Activated CD4-positive, alpha-beta memory T cell treated with anti-CD3 and anti-CD28 coated beads for 36 hours (primary cell): ENCODE measurements at regions not wholly inside any gene's neighbourhood (a gene's known extent, or its start where the extent isn't known, plus 50 kb on each side); places are given as distances from the start of the nearest gene placed in this dataset.

Source experiments
- CTCF ChIA-PET: fragments of 350-600 bp; sonication (Branson Sonifier 250); formaldehyde crosslinking; loops from one replicate; lab custom pipeline; 2021; ENCODE audit warnings: antibody characterized with exemption, inconsistent platforms; lab: Charles Lee
- POLR2A ChIA-PET: fragments of 350-600 bp; sonication (Branson Sonifier 250); formaldehyde crosslinking; loops from one replicate; lab custom pipeline; 2021; ENCODE audit warnings: antibody characterized with exemption; lab: Charles Lee
- DNase-seq: peaks from one replicate; pipeline ENCODE4 v3.0.0-alpha.2; 2020
- H3K27ac Mint-ChIP-seq: one replicate; pipeline ENCODE4 v1.8.0; 2021; ENCODE audit warnings: mixed read lengths
- H3K27me3 Mint-ChIP-seq: one replicate; pipeline ENCODE4 v1.8.0; 2021; ENCODE audit warnings: mixed read lengths
- H3K36me3 Mint-ChIP-seq: one replicate; pipeline ENCODE4 v1.8.0; 2021; ENCODE audit warnings: mixed read lengths
- H3K4me1 Mint-ChIP-seq: one replicate; pipeline ENCODE4 v1.8.0; 2021; ENCODE audit warnings: low read depth, mixed read lengths
- H3K4me3 Mint-ChIP-seq: one replicate; pipeline ENCODE4 v1.8.0; 2021; ENCODE audit warnings: mild to moderate bottlenecking, mixed read lengths
- H3K9me3 Mint-ChIP-seq: one replicate; pipeline ENCODE4 v1.8.0; 2021; ENCODE audit warnings: mixed read lengths
- intact Hi-C: fragments of 100-400 bp; cut with micrococcal nuclease; formaldehyde crosslinking; loops from one replicate; pipeline ENCODE4 v1.15.1; 2023

DNA sequence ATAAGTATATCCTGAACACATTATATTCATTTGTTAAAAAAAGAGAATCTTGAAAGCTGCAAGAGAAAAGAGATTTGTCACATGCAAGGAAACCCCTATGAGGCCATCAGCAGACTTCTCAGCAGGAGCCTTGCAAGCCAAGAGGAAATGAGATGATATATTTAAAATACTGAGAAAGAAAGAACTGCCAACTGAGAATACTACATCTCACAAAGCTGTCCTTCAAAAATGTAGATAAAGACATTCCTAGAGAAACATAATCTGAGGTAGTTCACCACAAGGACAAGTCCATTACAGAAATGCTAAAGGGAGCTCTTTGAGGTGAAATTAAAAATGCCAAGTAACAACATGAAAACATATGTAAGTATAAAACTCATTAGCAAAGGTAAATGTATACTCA lies 224.4 kb upstream of the MBL2 start:
- Mint-ChIP-seq H3K4me3 (no peak overlapping the region), H3K9me3 (peaks cover 16% of the 10 kb centered on the region), H3K27ac (no peak overlapping the region), H3K36me3 (no peaks in the 10 kb centered on the region), H3K4me1 (no peaks in the 10 kb centered on the region), H3K27me3 (no peaks in the 10 kb centered on the region)
- POLR2A ChIA-PET = interaction anchor here (0.6 kb wide), 1 partner anchor 167 kb away, joined by 4 read pairs; no protein-coding TSS in a partner anchor
- CTCF ChIA-PET = no interaction called here
- DNase-seq = no peak
- intact Hi-C loops = no loop called here

DNA sequence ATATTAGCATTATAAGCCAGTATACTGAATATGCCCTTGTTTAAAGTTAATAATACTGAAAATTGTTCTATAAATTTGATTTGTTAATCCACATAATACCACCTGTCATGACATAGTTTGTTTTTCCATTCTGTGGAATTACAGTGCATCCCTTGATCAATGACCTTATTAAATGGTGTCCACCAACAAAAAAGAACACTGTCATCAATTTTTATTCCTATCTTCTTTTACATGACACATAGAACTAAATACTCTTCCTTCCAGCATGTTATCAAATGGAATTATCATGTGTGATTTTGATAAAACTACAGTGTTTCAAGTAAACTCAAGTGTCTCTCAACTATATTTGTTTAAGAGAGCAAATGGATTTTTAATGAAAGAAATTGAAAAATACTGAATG lies 221.8 kb upstream of the MBL2 start:
- peaks cover 16% of the 10 kb centered on the region for H3K9me3 Mint-ChIP-seq
- H3K27me3 Mint-ChIP-seq = no peaks in the 10 kb centered on the region
- no peaks in the 10 kb centered on the region for H3K36me3 Mint-ChIP-seq
- DNase-seq = no peak
- no peak overlapping the region for H3K27ac Mint-ChIP-seq
- intact Hi-C loops = no loop called here
- no peak overlapping the region for H3K4me3 Mint-ChIP-seq
- ChIA-PET CTCF (no interaction called here), POLR2A (no interaction called here)
- no peaks in the 10 kb centered on the region for H3K4me1 Mint-ChIP-seq

DNA sequence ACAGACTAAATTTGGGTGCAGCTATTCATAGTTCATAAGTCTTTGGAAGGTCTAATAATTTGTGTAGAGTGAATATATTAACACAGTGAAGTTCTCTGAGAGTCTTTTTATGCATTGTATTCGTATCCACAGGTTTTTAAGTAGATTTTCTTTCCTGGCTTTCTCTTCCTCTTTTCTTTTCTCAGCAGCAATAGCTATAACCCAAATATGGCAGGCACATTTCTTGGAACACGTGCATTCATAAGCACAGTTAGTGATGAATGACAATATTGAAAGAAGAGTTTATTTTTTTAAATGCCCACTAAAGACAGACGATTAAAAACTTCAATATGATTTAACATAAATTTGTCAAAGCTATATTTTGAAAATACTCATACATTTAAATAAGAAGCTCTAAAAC lies 220.5 kb upstream of the MBL2 start:
- no peaks in the 10 kb centered on the region for H3K4me1 Mint-ChIP-seq
- H3K9me3 Mint-ChIP-seq = peaks cover 22% of the 10 kb centered on the region
- DNase-seq = no peak
- H3K4me3 Mint-ChIP-seq = no peak overlapping the region
- no peak overlapping the region for H3K27ac Mint-ChIP-seq
- ChIA-PET CTCF (no interaction called here), POLR2A (no interaction called here)
- H3K27me3 Mint-ChIP-seq = no peaks in the 10 kb centered on the region
- intact Hi-C loops = no loop called here
- no peaks in the 10 kb centered on the region for H3K36me3 Mint-ChIP-seq

DNA sequence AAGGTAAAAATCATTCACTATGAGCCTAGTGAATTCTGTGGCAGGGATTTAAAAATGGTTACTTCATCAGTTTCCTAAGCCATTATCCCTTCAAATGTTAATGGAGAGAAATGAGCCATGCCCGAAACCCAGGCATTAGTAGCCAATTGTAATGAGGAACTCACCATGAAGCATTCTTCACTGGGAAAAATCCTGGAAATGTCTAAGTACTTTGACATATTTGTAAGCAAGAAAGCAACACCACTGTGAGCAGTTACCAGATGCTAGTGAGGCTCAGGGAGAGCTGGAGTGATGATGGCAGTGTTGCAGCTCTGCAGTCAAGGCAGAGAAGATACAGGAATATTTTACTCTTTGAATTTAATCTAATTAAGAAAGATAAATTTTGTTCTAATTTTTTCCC lies 220.0 kb upstream of the MBL2 start:
- peaks cover 22% of the 10 kb centered on the region for H3K9me3 Mint-ChIP-seq
- intact Hi-C loops = no loop called here
- H3K36me3 Mint-ChIP-seq = no peaks in the 10 kb centered on the region
- POLR2A ChIA-PET = no interaction called here
- H3K27me3 Mint-ChIP-seq = no peaks in the 10 kb centered on the region
- CTCF ChIA-PET = no interaction called here
- no peak overlapping the region for H3K27ac Mint-ChIP-seq
- DNase-seq = no peak
- no peaks in the 10 kb centered on the region for H3K4me1 Mint-ChIP-seq
- no peak overlapping the region for H3K4me3 Mint-ChIP-seq

DNA sequence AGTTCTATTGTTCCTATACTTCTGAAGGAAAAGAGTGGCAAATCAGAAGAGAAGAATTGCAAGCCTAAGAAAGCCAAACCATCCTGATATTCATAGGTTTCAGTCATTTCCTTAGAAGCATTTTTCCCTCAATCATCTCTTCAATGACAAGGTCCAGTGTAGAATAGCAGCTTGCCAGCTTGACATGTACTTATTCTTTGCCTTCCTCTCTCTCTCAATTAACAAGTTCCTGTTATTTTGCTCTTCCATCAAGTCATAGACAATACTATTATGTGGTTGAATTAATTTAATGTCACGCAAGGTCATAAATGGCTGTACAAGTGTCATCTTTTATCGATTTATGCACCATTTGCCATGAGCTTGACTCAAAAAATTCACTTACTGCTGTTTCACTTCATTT lies 216.3 kb upstream of the MBL2 start:
- H3K4me3 Mint-ChIP-seq = no peak overlapping the region
- ChIA-PET POLR2A (no interaction called here), CTCF (no interaction called here)
- H3K27me3 Mint-ChIP-seq = no peaks in the 10 kb centered on the region
- intact Hi-C loops = no loop called here
- no peak for DNase-seq
- no peaks in the 10 kb centered on the region for H3K4me1 Mint-ChIP-seq
- H3K9me3 Mint-ChIP-seq = peaks cover 18% of the 10 kb centered on the region
- H3K36me3 Mint-ChIP-seq = no peaks in the 10 kb centered on the region
- H3K27ac Mint-ChIP-seq = no peak overlapping the region

DNA sequence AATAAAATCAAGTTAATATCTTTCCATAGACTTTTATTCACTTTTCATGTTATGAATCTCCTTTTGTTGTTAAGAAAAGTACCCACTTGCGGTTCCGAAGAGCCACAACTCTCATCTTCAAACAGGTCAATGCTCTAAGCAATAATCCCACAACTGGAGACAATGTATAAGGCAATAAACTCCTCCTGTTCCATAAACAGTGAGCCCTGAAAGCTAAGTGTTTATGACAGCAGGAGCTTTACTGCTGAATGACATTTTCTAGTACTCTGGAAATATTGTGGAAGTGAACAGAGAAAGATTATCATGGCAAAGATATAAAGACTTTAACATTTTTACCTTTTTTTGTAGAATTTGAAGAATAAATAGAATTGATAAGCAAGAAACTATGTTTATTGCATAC lies 213.5 kb upstream of the MBL2 start:
- no peak overlapping the region for H3K4me3 Mint-ChIP-seq
- ChIA-PET CTCF (no interaction called here), POLR2A (no interaction called here)
- H3K27ac Mint-ChIP-seq = no peak overlapping the region
- no peak for DNase-seq
- H3K9me3 Mint-ChIP-seq = peaks cover 13% of the 10 kb centered on the region
- no peaks in the 10 kb centered on the region for H3K4me1 Mint-ChIP-seq
- no peaks in the 10 kb centered on the region for H3K27me3 Mint-ChIP-seq
- no peaks in the 10 kb centered on the region for H3K36me3 Mint-ChIP-seq
- intact Hi-C loops = no loop called here

DNA sequence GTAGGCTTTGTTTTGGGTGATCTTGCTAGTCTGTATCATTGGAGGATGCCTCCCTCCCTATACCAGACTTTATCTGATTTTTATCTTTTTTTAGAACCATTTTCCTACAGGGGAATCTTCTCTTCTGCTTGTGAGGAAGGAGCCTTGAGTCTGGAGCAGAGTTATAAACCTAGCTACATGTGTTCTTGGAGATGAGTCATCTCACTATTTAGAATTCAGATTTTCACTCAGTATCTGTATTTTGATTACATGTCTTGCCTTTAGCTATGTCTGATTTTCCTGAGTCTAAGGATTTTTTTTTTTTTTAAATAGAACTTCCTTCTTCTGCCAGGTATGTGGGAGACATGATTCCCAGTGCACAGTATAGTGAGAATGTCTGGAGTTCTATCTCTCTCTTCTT lies 211.6 kb upstream of the MBL2 start:
- intact Hi-C loops = no loop called here
- ChIA-PET POLR2A (no interaction called here), CTCF (interaction anchor here (0.7 kb wide), 2 partner anchors 390 to 443 kb away, joined by 3 read pairs; no protein-coding TSS in a partner anchor)
- Mint-ChIP-seq H3K4me1 (no peaks in the 10 kb centered on the region), H3K27ac (no peak overlapping the region), H3K9me3 (peaks cover 16% of the 10 kb centered on the region), H3K27me3 (no peaks in the 10 kb centered on the region), H3K4me3 (no peak overlapping the region), H3K36me3 (no peaks in the 10 kb centered on the region)
- no peak for DNase-seq

DNA sequence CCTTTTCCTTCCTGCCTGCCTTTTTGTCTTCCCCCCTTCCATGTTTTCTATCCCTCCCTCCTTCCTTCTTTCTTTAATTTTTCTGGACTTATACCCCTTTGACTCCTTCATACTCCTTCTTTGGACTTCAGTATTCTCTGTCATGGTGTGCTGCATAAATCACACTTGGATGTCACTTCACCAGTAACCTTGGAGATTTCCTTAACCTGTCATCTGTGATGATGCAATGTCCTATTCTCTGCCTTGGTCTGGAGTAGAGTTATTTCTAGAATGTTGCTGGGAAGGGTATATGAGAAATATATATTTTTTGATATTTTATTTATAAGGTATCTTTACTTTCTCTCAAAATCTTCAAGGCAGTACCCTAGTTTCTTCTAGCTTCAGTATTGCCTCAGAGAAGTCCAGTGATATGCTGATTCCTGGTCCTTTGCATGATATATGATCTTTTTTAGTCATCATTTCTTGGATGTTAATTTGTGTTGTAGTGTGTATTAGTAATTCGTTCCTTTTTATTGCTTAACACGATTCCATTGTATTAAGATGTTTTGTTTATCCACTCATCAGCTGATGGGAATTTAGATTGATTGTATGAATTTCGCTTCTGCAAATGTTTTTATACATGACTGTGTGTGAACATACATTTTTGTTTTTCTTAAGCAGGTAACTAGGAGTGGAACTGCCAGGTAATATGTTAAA lies 206.9 kb upstream of the MBL2 start:
- intact Hi-C loops = no loop called here
- Mint-ChIP-seq H3K36me3 (no peaks in the 10 kb centered on the region), H3K4me3 (no peak overlapping the region), H3K27me3 (no peaks in the 10 kb centered on the region), H3K9me3 (peaks cover 10% of the 10 kb centered on the region), H3K27ac (no peak overlapping the region), H3K4me1 (no peaks in the 10 kb centered on the region)
- CTCF ChIA-PET = no interaction called here
- no peak for DNase-seq
- POLR2A ChIA-PET = no interaction called here

DNA sequence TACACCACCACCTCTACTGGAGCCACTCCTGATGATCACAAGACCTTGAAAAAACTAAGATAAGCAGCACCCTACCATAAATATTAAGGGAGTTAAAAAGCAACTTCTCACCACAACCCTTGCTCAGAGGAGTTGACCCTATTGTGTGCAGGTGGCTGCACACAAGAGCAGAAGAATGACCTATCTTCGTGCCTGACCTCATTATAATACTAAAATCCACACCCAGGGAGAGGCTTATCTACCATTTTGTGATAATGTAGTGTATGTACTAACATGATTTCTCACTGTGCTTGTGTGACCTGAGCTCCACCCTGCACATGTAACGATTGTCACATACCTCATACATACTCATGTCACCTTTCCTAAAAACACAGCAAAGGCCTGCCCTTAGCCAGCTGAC lies 205.0 kb upstream of the MBL2 start:
- Mint-ChIP-seq H3K27ac (no peak overlapping the region), H3K4me1 (no peaks in the 10 kb centered on the region), H3K27me3 (no peaks in the 10 kb centered on the region), H3K4me3 (no peak overlapping the region), H3K36me3 (no peaks in the 10 kb centered on the region), H3K9me3 (peaks cover 6% of the 10 kb centered on the region)
- intact Hi-C loops = no loop called here
- no peak for DNase-seq
- ChIA-PET POLR2A (no interaction called here), CTCF (no interaction called here)

DNA sequence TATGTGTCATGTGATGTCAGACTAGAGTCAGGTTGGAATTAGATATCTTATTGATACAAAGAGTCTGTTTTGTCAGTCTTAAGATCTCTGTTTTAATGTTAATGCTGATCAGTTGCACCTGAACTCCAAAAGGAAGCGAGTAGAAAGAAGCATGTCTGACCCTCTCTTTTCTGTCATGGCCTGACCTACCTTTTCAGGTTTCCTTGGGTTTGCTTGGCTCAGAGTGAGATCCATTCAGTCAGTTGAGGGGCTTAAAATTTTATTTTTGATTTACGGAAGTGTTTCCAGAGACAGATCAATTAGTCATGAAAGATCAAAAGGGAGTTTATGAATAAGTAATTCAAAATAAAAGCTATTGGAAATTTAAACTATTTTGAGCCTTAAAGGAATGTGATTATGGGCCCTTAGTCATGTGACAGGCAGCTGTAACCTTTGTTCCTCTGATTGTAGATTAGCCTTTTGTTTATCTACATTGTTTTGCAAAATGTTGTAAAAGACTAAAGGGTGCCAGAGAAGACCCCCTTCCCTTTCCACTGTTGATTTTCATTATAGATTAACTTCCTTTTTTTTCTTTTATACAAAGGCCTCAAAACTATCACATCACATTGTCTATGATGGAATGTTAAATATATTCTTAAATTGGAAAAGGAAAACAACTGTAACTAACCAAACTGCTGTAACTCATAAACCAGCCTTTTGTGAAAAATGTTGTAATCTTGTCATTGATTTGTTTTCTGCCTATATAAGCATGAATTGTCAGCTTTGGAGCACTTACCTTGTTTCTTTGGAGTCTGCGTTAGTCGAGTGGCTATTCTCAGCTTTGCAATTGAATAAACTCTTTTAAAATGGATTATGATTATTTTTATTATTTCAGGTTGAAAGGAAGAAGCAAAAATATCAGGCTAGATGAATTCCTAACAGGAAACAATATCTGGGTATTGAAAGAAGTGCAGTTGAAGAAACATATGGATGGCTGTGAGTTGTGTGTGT lies 195.5 kb upstream of the MBL2 start:
- intact Hi-C loops = no loop called here
- H3K9me3 Mint-ChIP-seq = peaks cover 8% of the 10 kb centered on the region
- H3K27me3 Mint-ChIP-seq = no peaks in the 10 kb centered on the region
- H3K4me1 Mint-ChIP-seq = no peaks in the 10 kb centered on the region
- H3K27ac Mint-ChIP-seq = no peak overlapping the region
- POLR2A ChIA-PET = no interaction called here
- no peak for DNase-seq
- H3K36me3 Mint-ChIP-seq = no peaks in the 10 kb centered on the region
- CTCF ChIA-PET = no interaction called here
- no peak overlapping the region for H3K4me3 Mint-ChIP-seq

DNA sequence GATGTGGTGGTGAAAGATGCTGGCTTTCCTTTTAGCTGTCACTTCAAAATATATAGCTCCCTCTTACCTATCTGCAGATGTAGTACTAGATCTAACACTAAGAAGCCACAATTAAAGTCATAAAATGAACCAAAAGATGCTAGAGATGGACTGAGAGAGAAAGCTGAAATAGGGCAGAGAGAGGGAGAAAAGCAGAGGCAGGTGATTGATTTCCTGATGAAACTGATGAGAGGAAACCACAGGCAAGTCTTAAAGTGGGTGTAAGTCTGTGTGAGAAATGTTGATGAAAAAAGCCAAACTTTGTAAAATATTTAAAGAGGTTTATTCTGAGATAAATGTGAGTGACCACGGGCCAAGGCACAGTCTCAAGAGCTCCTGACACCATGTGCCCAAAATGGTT lies 194.3 kb upstream of the MBL2 start:
- Mint-ChIP-seq H3K27me3 (no peaks in the 10 kb centered on the region), H3K4me1 (no peaks in the 10 kb centered on the region)
- POLR2A ChIA-PET = no interaction called here

DNA sequence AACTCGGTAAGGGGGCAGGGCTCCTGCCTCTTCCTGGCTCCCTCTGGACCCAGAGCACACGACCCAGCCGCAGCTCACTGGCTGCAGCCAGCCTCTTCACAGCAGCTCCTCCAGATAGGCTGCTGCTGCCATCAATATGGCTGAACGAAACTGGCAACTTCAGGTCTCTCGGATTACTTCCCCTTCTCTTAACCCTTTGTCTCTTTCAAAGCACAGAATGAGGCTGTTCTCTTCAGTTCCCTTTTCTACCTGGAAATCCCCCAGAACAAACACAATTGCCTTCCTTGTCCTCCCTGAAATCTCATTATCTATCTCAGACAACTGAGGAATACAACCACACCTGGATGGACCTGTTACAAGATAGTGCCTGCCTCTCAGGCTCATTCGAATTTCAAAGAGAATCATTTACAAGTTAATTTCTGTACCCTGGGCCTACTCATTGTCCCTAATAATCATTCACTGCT lies 193.4 kb upstream of the MBL2 start:
- no peaks in the 10 kb centered on the region for H3K36me3 Mint-ChIP-seq
- ChIA-PET POLR2A (no interaction called here), CTCF (no interaction called here)
- H3K9me3 Mint-ChIP-seq = peaks cover 10% of the 10 kb centered on the region
- DNase-seq = no peak
- intact Hi-C loops = no loop called here
- no peaks in the 10 kb centered on the region for H3K27me3 Mint-ChIP-seq
- H3K4me1 Mint-ChIP-seq = no peaks in the 10 kb centered on the region
- H3K27ac Mint-ChIP-seq = no peak overlapping the region
- no peak overlapping the region for H3K4me3 Mint-ChIP-seq

More for the DNA sequence above, 194.3 kb upstream of the MBL2 start:
- Mint-ChIP-seq H3K27ac (no peak overlapping the region), H3K4me3 (no peak overlapping the region), H3K36me3 (no peaks in the 10 kb centered on the region), H3K9me3 (peaks cover 8% of the 10 kb centered on the region)
- DNase-seq = no peak
- CTCF ChIA-PET = no interaction called here
- intact Hi-C loops = no loop called here
